Ascending aorta (tissue), 2 donors: ENCODE measurements at regions not wholly inside any gene's neighbourhood (a gene's known extent, or its start where the extent isn't known, plus 50 kb on each side); places are given as distances from the start of the nearest gene placed in this dataset.
A peak's percentile ranks its signal among the peaks of the same experiment; 100 is the strongest.

Source experiments
- DNase-seq, 2 donors: peaks; one replicate each; pipeline ENCODE4 v3.0.0-alpha.2; 2019; ENCODE audit warnings: low spot score in 2 of 2
- H3K27ac ChIP-seq, 2 donors: fragments of 200-600 bp; sonication (generic); one replicate each; pipeline ENCODE4 v1.5.1; 2016 to 2017; ENCODE audit warnings: mild to moderate bottlenecking in 1 of 2
- H3K27me3 ChIP-seq: fragments of 200-600 bp; sonication (generic); one replicate; pipeline ENCODE4 v1.5.1; 2017
- H3K36me3 ChIP-seq, 2 donors: fragments of 200-600 bp; sonication (generic); one replicate each; pipeline ENCODE4 v1.5.1; 2016
- H3K4me1 ChIP-seq, 2 donors: fragments of 200-600 bp; sonication (generic); one replicate each; pipeline ENCODE4 v1.5.1; 2016 to 2017; ENCODE audit warnings: mild to moderate bottlenecking in 1 of 2
- H3K4me3 ChIP-seq, 2 donors: fragments of 200-600 bp; sonication (generic); one replicate each; pipeline ENCODE4 v1.5.1; 2016 to 2017; ENCODE audit warnings: mild to moderate bottlenecking in 1 of 2
- H3K9me3 ChIP-seq, 2 donors: fragments of 200-600 bp; sonication (generic); one replicate each; pipeline ENCODE4 v1.5.1; 2016
- intact Hi-C: fragments of 100-400 bp; cut with DNase I; formaldehyde crosslinking; loops from one replicate; pipeline ENCODE4 v1.15.1; 2023
- TF ChIP-seq, protein P1 (sequence below), 3 experiments: fragments of 200-600 bp in 2 of 3; fragments of 450-650 bp in 1 of 3; sonication (generic) in 2 of 3; IDR thresholded peaks; one replicate each; pipeline ENCODE4 v1.5.1; 2016 to 2019; ENCODE audit warnings: antibody characterized with exemption in 3 of 3, mild to moderate bottlenecking in 1 of 3, moderate library complexity in 1 of 3

DNA sequence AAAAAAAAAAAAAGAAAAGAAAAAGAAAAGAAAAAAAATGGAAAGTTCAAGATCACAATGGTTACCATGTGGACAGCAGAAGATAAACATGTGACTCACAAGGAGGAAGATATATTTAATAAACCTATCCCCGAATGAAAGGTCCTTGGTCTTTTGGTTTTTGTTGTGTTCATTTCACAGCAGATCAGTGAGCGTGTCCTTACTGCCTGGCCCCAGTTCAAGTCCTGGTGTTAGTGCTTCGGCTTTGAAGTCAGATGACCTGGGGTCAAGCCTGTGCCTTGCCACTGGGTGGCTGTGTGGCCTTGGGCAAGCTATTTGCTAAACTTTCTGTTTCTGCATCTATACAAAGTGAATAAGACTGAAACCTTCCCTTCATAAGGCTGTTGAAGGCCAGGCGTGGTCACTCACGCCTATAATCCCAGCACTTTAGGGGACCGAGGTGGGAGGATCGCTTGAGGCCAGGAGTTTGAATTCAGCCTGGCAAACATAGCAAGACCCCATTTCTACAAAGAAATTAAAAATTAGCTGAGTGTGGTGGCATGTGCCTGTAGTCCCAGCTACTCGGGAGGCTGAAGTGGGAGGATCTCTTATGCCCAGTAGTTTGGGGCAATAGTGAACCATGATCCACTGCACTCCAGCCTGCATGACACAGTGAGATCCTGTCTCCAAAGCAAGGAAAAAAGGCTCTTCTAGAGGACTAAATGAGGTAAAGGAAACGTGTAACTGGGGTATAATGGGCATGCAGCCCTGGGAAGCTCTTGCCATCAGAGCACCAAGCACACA lies 94.5 kb upstream of the SPATA31D4 start:
- no peak overlapping the region for H3K4me3 ChIP-seq
- no peaks in the 10 kb centered on the region for H3K36me3 ChIP-seq
- H3K27ac ChIP-seq = no peak overlapping the region
- no peaks in the 10 kb centered on the region for H3K4me1 ChIP-seq
- intact Hi-C loops = no loop called here
- H3K27me3 ChIP-seq = no peaks in the 10 kb centered on the region
- TF ChIP-seq, protein P1, sequence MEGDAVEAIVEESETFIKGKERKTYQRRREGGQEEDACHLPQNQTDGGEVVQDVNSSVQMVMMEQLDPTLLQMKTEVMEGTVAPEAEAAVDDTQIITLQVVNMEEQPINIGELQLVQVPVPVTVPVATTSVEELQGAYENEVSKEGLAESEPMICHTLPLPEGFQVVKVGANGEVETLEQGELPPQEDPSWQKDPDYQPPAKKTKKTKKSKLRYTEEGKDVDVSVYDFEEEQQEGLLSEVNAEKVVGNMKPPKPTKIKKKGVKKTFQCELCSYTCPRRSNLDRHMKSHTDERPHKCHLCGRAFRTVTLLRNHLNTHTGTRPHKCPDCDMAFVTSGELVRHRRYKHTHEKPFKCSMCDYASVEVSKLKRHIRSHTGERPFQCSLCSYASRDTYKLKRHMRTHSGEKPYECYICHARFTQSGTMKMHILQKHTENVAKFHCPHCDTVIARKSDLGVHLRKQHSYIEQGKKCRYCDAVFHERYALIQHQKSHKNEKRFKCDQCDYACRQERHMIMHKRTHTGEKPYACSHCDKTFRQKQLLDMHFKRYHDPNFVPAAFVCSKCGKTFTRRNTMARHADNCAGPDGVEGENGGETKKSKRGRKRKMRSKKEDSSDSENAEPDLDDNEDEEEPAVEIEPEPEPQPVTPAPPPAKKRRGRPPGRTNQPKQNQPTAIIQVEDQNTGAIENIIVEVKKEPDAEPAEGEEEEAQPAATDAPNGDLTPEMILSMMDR (IDR thresholded peaks at IDR 0.05) = no peak
- no peak for DNase-seq
- no peaks in the 10 kb centered on the region for H3K9me3 ChIP-seq

DNA sequence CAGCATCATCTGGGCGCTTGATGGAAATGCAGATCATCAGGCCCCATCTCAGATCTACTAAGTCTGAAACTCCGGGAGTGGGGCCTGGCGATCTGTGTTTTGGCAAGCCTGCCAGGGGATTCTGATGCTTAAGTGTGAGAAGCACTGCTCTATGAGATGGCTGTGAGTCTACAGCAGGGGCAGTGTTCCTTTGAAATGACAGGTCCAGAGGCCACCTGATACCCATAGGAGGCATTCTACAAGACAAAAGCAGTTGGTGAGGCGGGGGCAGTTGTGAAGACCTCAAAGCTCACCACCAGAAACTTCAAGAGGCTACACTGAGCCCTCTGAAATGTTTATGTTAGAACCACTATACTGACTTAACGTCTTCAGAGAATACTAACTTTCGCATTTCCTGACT lies 86.9 kb upstream of the SPATA31D4 start:
- DNase-seq = no peak
- intact Hi-C loops = loop anchor here (5.0 to 10.0 kb wide), 5 partner anchors 84 to 347 kb away; no protein-coding TSS in a partner anchor
- H3K27ac ChIP-seq = peak overlapping the region; percentile 10 to 82
- H3K4me1 ChIP-seq = peaks cover 0 to 2% of the 10 kb centered on the region in 2 donors
- TF ChIP-seq, protein P1 (IDR thresholded peaks at IDR 0.05) = peak in 1 of 3 experiments; percentile 6
- H3K36me3 ChIP-seq = no peaks in the 10 kb centered on the region
- no peaks in the 10 kb centered on the region for H3K9me3 ChIP-seq
- no peaks in the 10 kb centered on the region for H3K27me3 ChIP-seq
- no peak overlapping the region for H3K4me3 ChIP-seq

DNA sequence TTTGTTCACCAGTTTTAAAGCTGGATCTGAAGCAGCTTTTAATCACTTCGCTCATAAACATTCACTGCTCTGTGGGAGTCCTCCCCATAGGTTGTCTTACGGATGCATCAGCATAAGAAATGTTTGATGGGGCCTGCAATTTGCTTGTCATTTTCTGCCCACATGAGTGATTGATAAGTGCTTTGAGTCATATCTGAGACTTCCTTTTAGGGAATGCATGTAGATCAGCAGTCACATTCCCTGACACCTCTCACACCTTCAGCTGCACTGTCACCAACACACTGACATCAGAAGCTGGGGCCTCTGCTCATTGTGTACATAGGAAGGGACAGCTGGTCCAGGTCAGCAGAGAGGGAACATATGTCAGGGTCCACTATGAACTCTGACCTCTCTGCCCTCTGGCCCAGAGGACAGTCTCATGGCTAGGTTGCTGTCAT lies 84.1 kb upstream of the SPATA31D4 start:
- H3K4me1 ChIP-seq = peaks cover 0 to 2% of the 10 kb centered on the region in 2 donors
- H3K27ac ChIP-seq = peak overlapping the region in 1 of 2 donors; percentile 74
- TF ChIP-seq, protein P1 (IDR thresholded peaks at IDR 0.05) = no peak
- H3K27me3 ChIP-seq = no peaks in the 10 kb centered on the region
- no peak for DNase-seq
- intact Hi-C loops = loop anchor here (5.0 to 10.0 kb wide), 5 partner anchors 87 to 349 kb away; no protein-coding TSS in a partner anchor
- H3K9me3 ChIP-seq = no peaks in the 10 kb centered on the region
- no peak overlapping the region for H3K4me3 ChIP-seq
- no peaks in the 10 kb centered on the region for H3K36me3 ChIP-seq

DNA sequence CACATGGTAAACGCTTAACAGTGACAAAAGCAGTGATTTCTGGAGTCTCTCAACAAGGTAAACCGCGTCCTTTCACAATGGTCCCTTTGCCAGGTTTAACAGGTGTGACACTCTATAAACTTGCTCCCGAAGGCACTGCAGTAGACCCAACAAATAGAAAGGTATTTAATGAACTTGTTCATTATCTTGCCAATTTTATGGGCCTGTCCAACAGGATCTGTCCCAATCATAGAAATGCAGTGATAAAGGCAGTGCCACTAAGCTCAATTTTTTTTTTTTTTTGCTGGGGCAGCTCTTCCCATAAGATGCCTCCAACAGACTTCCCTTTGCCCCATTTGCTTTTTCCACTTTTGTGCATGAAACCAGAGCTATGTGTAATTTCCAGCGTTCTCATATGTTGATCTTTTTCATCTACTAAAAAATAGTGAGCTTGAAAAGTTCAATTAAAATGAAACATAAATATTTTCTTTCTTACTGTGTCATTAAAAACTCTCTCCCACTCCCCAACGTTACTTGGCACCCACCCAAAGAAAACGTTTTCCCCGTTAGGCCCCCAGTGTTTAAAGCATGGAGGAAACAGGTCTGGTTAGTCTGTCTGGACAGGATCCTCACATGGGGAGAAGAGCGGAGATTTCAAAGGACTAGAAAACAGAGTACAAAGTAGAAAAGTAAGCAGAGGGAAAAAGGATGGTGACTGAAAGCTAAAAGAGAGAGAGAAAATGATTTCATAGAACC lies 80.9 kb upstream of the SPATA31D4 start:
- TF ChIP-seq, protein P1 (IDR thresholded peaks at IDR 0.05) = no peak
- Histone ChIP-seq H3K9me3 (no peaks in the 10 kb centered on the region), H3K27me3 (no peaks in the 10 kb centered on the region), H3K36me3 (no peaks in the 10 kb centered on the region), H3K27ac (no peak overlapping the region), H3K4me3 (no peak overlapping the region), H3K4me1 (no peaks in the 10 kb centered on the region)
- no peak for DNase-seq
- intact Hi-C loops = loop anchor here (10.0 kb wide), 2 partner anchors 323 to 353 kb away; no protein-coding TSS in a partner anchor

DNA sequence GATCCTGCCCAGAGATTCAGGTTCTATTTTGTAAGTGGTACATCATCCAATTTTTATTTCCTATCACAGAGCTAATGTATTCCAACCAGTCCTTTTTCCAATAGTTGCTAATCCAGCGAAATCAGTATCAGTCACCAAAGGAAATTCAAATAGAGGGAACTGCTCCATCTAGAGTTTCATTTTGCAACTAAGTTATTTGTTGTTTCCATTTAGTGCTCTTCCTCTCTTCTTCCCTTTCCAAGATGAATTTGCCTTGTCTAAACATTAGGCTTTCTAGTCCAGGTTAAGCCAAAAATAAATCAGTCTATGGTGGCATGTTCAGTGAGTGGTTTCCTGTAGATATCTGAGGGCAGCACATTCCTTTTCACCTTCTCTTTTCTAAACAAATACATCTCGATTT lies 79.8 kb upstream of the SPATA31D4 start:
- intact Hi-C loops = loop anchor here (10.0 kb wide), 2 partner anchors 324 to 354 kb away; no protein-coding TSS in a partner anchor
- H3K4me1 ChIP-seq = no peaks in the 10 kb centered on the region
- H3K27me3 ChIP-seq = no peaks in the 10 kb centered on the region
- no peaks in the 10 kb centered on the region for H3K9me3 ChIP-seq
- TF ChIP-seq, protein P1 (IDR thresholded peaks at IDR 0.05) = peak in 2 of 3 experiments; percentile 33 to 66
- no peak overlapping the region for H3K27ac ChIP-seq
- H3K4me3 ChIP-seq = no peak overlapping the region
- H3K36me3 ChIP-seq = no peaks in the 10 kb centered on the region
- DNase-seq = no peak
